Nephron (organoid): ENCODE measurements at regions not wholly inside any gene's neighbourhood (a gene's known extent, or its start where the extent isn't known, plus 50 kb on each side); places are given as distances from the start of the nearest gene placed in this dataset.

Experiments used
- H3K27ac Mint-ChIP-seq, 3 experiments: 2 replicates each; pipeline ENCODE4 v1.8.0; 2020; ENCODE audit warnings: mixed read lengths in 3 of 3, mild to moderate bottlenecking in 2 of 3, moderate library complexity in 1 of 3
- H3K27me3 Mint-ChIP-seq: 2 replicates; pipeline ENCODE4 v1.8.0; 2021; ENCODE audit warnings: low read depth, mild to moderate bottlenecking, moderate library complexity, mixed read lengths
- H3K36me3 Mint-ChIP-seq: 2 replicates; pipeline ENCODE4 v1.8.0; 2020; ENCODE audit warnings: low read depth, mixed read lengths
- H3K4me1 Mint-ChIP-seq: 2 replicates; pipeline ENCODE4 v1.8.0; 2020; ENCODE audit warnings: mixed read lengths
- H3K4me3 Mint-ChIP-seq, 3 experiments: 2 replicates each; pipeline ENCODE4 v1.8.0; 2020; ENCODE audit warnings: mild to moderate bottlenecking in 3 of 3, mixed read lengths in 3 of 3, moderate library complexity in 2 of 3
- H3K9me3 Mint-ChIP-seq: 2 replicates; pipeline ENCODE4 v1.8.0; 2020; ENCODE audit warnings: mixed read lengths
- CTCF ChIP-seq, 3 experiments: fragments of 200-600 bp; sonication (generic); IDR thresholded peaks; one replicate each; pipeline ENCODE4 v1.5.0; 2021; ENCODE audit warnings: antibody characterized with exemption in 3 of 3; ENCODE audit not compliant: unreplicated experiment in 3 of 3

- TF ChIP-seq CTCF (IDR thresholded peaks at IDR 0.05; ENCODE audit: unreplicated experiment in 3 of 3) = no peak
- Mint-ChIP-seq H3K9me3 (no peaks in the 10 kb centered on the region), H3K36me3 (no peaks in the 10 kb centered on the region), H3K4me1 (no peaks in the 10 kb centered on the region), H3K27ac (no peak overlapping the region), H3K27me3 (no peaks in the 10 kb centered on the region), H3K4me3 (no peak overlapping the region)
Measured at GRCh38 chr6:8336406-8337057, 98.8 kb downstream of the SLC35B3 start.

GRCh38 chr6:8335896-8336295 lies 99.4 kb downstream of the SLC35B3 start:
- Mint-ChIP-seq H3K9me3 (no peaks in the 10 kb centered on the region), H3K4me1 (no peaks in the 10 kb centered on the region), H3K27ac (no peak overlapping the region), H3K4me3 (no peak overlapping the region), H3K36me3 (no peaks in the 10 kb centered on the region), H3K27me3 (no peaks in the 10 kb centered on the region)
- no peak for TF ChIP-seq CTCF (IDR thresholded peaks at IDR 0.05; ENCODE audit: unreplicated experiment in 3 of 3)

GRCh38 chr6:8335381-8335780 lies 100.0 kb downstream of the SLC35B3 start:
- Mint-ChIP-seq H3K36me3 (no peaks in the 10 kb centered on the region), H3K4me3 (no peak overlapping the region), H3K27me3 (no peaks in the 10 kb centered on the region), H3K9me3 (no peaks in the 10 kb centered on the region), H3K4me1 (no peaks in the 10 kb centered on the region), H3K27ac (no peak overlapping the region)
- no peak for TF ChIP-seq CTCF (IDR thresholded peaks at IDR 0.05; ENCODE audit: unreplicated experiment in 3 of 3)

- Mint-ChIP-seq H3K4me1 (no peaks in the 10 kb centered on the region), H3K27me3 (no peaks in the 10 kb centered on the region), H3K9me3 (no peaks in the 10 kb centered on the region)
Measured at GRCh38 chr6:8334113-8334512, 101.2 kb downstream of the SLC35B3 start.

GRCh38 chr6:8329562-8329961 lies 105.8 kb downstream of the SLC35B3 start:
- Mint-ChIP-seq H3K9me3 (no peaks in the 10 kb centered on the region), H3K36me3 (no peaks in the 10 kb centered on the region), H3K4me1 (no peaks in the 10 kb centered on the region), H3K4me3 (no peak overlapping the region), H3K27ac (no peak overlapping the region), H3K27me3 (no peaks in the 10 kb centered on the region)
- no peak for TF ChIP-seq CTCF (IDR thresholded peaks at IDR 0.05; ENCODE audit: unreplicated experiment in 3 of 3)

More at GRCh38 chr6:8334113-8334512, 101.2 kb downstream of the SLC35B3 start:
- no peak overlapping the region for H3K4me3 Mint-ChIP-seq
- no peak for TF ChIP-seq CTCF (IDR thresholded peaks at IDR 0.05; ENCODE audit: unreplicated experiment in 3 of 3)
- H3K36me3 Mint-ChIP-seq = no peaks in the 10 kb centered on the region
- no peak overlapping the region for H3K27ac Mint-ChIP-seq

- no peak overlapping the region for H3K27ac Mint-ChIP-seq
- H3K4me1 Mint-ChIP-seq = no peaks in the 10 kb centered on the region
- H3K27me3 Mint-ChIP-seq = no peaks in the 10 kb centered on the region
- H3K36me3 Mint-ChIP-seq = no peaks in the 10 kb centered on the region
- no peak overlapping the region for H3K4me3 Mint-ChIP-seq
- H3K9me3 Mint-ChIP-seq = no peaks in the 10 kb centered on the region
- TF ChIP-seq CTCF (IDR thresholded peaks at IDR 0.05; ENCODE audit: unreplicated experiment in 3 of 3) = no peak
Measured at GRCh38 chr6:8325743-8326142, 109.6 kb downstream of the SLC35B3 start.
